ENCODE measurements at regions not wholly inside any gene's neighbourhood (a gene's known extent, or its start where the extent isn't known, plus 50 kb on each side); places are given as distances from the start of the nearest gene placed in this dataset.

GRCh38 chr7:130877991-130878305 lies 143.9 kb upstream of the KLF14 start:
- no peak for TF ChIP-seq EZH2 (IDR thresholded peaks at IDR 0.05; ENCODE audit: low read length, missing control alignments)
- TF ChIP-seq, protein P1, sequence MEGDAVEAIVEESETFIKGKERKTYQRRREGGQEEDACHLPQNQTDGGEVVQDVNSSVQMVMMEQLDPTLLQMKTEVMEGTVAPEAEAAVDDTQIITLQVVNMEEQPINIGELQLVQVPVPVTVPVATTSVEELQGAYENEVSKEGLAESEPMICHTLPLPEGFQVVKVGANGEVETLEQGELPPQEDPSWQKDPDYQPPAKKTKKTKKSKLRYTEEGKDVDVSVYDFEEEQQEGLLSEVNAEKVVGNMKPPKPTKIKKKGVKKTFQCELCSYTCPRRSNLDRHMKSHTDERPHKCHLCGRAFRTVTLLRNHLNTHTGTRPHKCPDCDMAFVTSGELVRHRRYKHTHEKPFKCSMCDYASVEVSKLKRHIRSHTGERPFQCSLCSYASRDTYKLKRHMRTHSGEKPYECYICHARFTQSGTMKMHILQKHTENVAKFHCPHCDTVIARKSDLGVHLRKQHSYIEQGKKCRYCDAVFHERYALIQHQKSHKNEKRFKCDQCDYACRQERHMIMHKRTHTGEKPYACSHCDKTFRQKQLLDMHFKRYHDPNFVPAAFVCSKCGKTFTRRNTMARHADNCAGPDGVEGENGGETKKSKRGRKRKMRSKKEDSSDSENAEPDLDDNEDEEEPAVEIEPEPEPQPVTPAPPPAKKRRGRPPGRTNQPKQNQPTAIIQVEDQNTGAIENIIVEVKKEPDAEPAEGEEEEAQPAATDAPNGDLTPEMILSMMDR (conservative IDR thresholded peaks at IDR 0.05 in 1 of 2, IDR thresholded peaks at IDR 0.05 in 1 of 2; ENCODE audit: low read depth in 1 of 2, low read length in 2 of 2) = no peak
